ENCODE measurements at regions not wholly inside any gene's neighbourhood (a gene's known extent, or its start where the extent isn't known, plus 50 kb on each side); places are given as distances from the start of the nearest gene placed in this dataset.
"Not testable (repeated sequence)": the region's sequence is repeated elsewhere in the genome, so short reads cannot be mapped to it uniquely, and the experiment has no call there.

DNA sequence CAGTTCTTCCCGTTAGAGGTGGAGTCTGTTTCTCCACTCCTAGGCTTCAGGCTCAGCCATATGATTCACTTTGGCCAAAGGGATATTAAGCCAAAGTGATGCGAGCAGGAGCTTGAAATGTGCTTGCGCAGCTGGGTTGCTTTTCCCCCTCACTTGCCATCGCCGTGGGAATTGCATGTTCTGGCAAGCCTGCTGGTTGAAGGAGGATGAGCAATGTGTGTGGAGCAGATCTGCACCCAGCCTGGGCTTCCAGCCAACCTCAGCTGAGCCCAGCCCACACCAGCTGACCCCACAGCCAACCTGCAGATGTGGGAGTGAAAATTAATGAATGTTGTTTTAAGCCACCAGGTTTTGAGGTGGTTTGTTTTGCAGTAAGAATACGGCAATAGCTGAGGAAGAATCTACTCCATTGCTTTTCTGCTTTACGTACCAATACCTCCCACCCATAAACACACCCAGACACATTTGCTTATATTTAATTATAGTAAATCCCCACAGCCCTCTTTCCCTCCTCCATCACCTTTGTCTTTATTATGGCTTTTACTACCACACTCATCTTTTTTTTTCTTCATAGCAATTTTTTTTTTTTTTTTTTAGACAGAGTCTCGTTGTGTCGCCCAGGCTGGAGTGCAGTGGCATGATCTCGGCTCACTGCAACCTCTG, 132.8 kb upstream of the FUNDC1 start:
- 53 to 68% (median 55%) methylated on average over 6 to 10 of the region's 10 CpGs for WGBS, 4 donors

DNA sequence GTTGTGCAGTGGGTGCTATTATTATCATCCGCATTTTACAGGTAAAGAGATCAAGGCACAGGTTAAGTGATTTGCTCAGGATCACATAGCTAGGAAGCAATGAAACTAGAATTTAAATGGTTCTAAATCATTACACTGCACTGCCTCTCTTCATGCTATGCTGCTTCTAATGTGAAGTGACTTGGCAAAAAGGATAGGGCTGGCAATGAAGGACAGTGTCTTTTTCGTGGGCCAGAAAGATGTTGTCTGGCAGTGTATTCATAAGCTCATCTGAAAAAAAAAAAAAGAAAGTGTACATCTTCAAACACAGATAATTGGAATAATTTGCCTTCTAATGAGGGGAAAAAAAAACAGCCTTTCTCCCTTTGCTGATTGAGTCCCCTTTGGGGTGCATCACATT, 132.2 kb upstream of the FUNDC1 start:
- no peaks in the 10 kb centered on the region for H3K9me3 ChIP-seq (replicated peaks in 1 of 3)
- no peak overlapping the region for H3K4me3 ChIP-seq
- H3K4me1 ChIP-seq (replicated peaks in 1 of 2), result no peaks in the 10 kb centered on the region
- TF ChIP-seq, protein P1, sequence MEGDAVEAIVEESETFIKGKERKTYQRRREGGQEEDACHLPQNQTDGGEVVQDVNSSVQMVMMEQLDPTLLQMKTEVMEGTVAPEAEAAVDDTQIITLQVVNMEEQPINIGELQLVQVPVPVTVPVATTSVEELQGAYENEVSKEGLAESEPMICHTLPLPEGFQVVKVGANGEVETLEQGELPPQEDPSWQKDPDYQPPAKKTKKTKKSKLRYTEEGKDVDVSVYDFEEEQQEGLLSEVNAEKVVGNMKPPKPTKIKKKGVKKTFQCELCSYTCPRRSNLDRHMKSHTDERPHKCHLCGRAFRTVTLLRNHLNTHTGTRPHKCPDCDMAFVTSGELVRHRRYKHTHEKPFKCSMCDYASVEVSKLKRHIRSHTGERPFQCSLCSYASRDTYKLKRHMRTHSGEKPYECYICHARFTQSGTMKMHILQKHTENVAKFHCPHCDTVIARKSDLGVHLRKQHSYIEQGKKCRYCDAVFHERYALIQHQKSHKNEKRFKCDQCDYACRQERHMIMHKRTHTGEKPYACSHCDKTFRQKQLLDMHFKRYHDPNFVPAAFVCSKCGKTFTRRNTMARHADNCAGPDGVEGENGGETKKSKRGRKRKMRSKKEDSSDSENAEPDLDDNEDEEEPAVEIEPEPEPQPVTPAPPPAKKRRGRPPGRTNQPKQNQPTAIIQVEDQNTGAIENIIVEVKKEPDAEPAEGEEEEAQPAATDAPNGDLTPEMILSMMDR (IDR thresholded peaks at IDR 0.05), result no peak
- no peak for TF ChIP-seq POLR2A (IDR thresholded peaks at IDR 0.05)
- H3K27me3 ChIP-seq, result peaks cover 7% of the 10 kb centered on the region
- DNase-seq, result no peak
- WGBS, 4 donors, result 36 to 64% (median 56%) methylated on average over 1 to 2 of the region's 2 CpGs
- H3K27ac ChIP-seq, result no peak overlapping the region
- no peaks in the 10 kb centered on the region for H3K36me3 ChIP-seq (replicated peaks in 1 of 2)
- intact Hi-C loops (cut with DNase I), result no loop called here

More for the DNA sequence above, 132.8 kb upstream of the FUNDC1 start:
- Histone ChIP-seq H3K9me3 (replicated peaks in 1 of 3) (no peaks in the 10 kb centered on the region), H3K4me3 (no peak overlapping the region), H3K4me1 (replicated peaks in 1 of 2) (no peaks in the 10 kb centered on the region), H3K36me3 (replicated peaks in 1 of 2) (no peaks in the 10 kb centered on the region), H3K27me3 (peaks cover 7% of the 10 kb centered on the region), H3K27ac (no peak overlapping the region)
- TF ChIP-seq POLR2A (IDR thresholded peaks at IDR 0.05), result no peak
- TF ChIP-seq, protein P1 (IDR thresholded peaks at IDR 0.05), result no peak
- intact Hi-C loops (cut with DNase I), result no loop called here
- peak; percentile 13 to 63 (median 22) for DNase-seq

DNA sequence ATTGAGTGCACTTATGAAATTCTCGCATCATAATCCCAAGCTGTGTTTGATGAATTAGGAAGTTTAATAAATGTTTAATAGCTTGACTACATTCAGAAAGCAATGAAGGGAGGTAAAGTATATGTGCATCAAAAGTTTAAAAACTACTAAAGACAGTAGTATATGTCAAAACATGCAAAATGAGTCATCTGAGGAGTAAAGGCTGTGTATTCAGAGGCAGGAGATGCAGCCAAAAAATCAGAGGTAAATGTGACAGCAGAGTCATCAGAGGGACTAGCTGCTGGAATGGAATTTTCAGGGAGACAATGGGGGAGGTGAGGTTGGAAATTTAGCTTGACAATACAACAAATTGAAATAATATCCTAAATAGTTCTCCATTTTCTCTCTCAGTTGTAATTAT, 127.0 kb upstream of the FUNDC1 start:
- TF ChIP-seq, protein P1 (IDR thresholded peaks at IDR 0.05), result no peak
- no peak for TF ChIP-seq POLR2A (IDR thresholded peaks at IDR 0.05)
- WGBS, 4 donors, result 50 to 77% (median 59%) methylated on average over 1 of the region's 1 CpG

DNA sequence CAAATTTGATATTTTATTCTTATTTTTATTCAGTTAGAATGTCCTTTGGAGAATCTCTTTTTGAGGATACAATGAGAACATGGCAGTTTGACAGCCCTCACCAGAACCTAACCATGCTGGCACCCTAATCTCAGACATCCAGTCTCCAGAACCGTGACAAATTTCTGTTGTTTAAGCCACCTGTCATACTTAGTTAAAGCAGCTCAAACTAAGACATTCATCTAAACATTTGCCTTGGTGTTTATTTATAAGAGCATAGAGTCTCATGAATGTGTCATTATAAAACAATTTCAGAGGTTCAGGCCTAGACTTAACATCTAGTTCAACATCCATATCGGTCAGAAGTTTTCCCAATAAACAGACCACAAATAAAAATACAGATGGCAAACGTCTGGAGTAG, 125.1 kb upstream of the FUNDC1 start:
- no peak overlapping the region for H3K4me3 ChIP-seq
- H3K9me3 ChIP-seq (replicated peaks in 1 of 3), result no peaks in the 10 kb centered on the region
- intact Hi-C loops (cut with DNase I), result no loop called here
- H3K4me1 ChIP-seq (replicated peaks in 1 of 2), result no peaks in the 10 kb centered on the region
- peaks cover 13% of the 10 kb centered on the region for H3K27me3 ChIP-seq
- 60 to 85% (median 67%) methylated on average over 3 of the region's 3 CpGs for WGBS, 4 donors
- TF ChIP-seq, protein P1 (IDR thresholded peaks at IDR 0.05), result no peak
- no peak for TF ChIP-seq POLR2A (IDR thresholded peaks at IDR 0.05)
- no peak for DNase-seq
- no peaks in the 10 kb centered on the region for H3K36me3 ChIP-seq (replicated peaks in 1 of 2)
- no peak overlapping the region for H3K27ac ChIP-seq

More for the DNA sequence above, 127.0 kb upstream of the FUNDC1 start:
- no peak overlapping the region for H3K27ac ChIP-seq
- H3K27me3 ChIP-seq, result peaks cover 7% of the 10 kb centered on the region
- H3K4me1 ChIP-seq (replicated peaks in 1 of 2), result no peaks in the 10 kb centered on the region
- H3K36me3 ChIP-seq (replicated peaks in 1 of 2), result no peaks in the 10 kb centered on the region
- intact Hi-C loops (cut with DNase I), result no loop called here
- H3K9me3 ChIP-seq (replicated peaks in 1 of 3), result no peaks in the 10 kb centered on the region
- DNase-seq, result no peak
- no peak overlapping the region for H3K4me3 ChIP-seq

DNA sequence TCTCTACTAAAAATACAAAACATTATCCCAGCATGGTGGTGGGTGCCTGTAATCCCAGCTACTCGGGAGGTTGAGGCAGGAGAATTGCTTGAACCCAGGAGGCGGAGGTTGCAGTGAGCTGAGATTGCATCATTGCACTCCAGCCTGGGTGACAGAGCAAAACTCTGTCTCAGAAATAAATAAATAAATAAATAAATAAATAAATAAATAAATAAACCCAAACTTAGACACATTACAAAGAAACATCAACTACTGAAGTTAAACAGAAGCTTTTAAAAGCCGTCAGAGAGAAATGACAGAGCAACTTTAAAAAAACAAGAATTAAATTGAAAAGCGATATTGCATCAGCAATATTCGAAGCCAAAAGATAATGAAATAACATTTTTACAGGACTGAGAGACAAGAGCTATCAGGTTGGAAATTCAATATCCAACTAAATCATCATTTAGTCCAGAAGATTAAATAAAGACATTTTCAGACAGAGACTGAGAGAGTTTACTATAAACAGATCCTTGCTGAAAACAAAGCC, 115.1 kb upstream of the FUNDC1 start:
- H3K27me3 ChIP-seq, result peaks cover 11% of the 10 kb centered on the region
- H3K9me3 ChIP-seq (replicated peaks in 1 of 3); H3K27ac ChIP-seq; H3K36me3 ChIP-seq (replicated peaks in 1 of 2); DNase-seq; intact Hi-C loops (cut with DNase I); H3K4me3 ChIP-seq; H3K4me1 ChIP-seq (replicated peaks in 1 of 2): not testable (repeated sequence)
- 69 to 85% (median 80%) methylated on average over 5 of the region's 5 CpGs for WGBS, 4 donors

Data from adrenal gland (tissue), 9 donors.